SW 1271 (cell line): ENCODE measurements at regions not wholly inside any gene's neighbourhood (a gene's known extent, or its start where the extent isn't known, plus 50 kb on each side); places are given as distances from the start of the nearest gene placed in this dataset.

Experiments
- DNase-seq, 2 experiments: peaks; one replicate each; lab custom pipeline; 2025; lab: John Stamatoyannopoulos, UW

DNA sequence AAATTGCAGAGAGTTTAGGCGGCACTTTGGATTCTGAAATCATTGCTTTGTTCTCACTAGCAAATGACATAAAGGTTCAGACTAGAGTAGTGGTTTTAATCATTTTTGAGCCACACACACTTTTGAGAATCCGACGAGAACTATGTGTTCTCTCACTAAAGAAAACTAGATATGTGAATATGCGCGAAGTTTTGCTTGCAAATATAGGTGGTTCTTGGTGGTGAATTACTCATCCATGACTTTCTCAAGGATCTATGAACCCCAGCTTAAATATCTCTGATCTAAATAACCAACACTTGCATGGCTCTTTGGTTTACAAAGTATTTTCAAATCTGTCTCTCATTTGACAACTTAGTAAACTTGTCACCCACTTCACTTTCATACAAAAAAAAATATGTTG, 54.8 kb downstream of the NOG start:
- DNase-seq, result no peak

GRCh38 chr17:56648806-56649205, 55.3 kb downstream of the NOG start:
- no peak for DNase-seq

DNA sequence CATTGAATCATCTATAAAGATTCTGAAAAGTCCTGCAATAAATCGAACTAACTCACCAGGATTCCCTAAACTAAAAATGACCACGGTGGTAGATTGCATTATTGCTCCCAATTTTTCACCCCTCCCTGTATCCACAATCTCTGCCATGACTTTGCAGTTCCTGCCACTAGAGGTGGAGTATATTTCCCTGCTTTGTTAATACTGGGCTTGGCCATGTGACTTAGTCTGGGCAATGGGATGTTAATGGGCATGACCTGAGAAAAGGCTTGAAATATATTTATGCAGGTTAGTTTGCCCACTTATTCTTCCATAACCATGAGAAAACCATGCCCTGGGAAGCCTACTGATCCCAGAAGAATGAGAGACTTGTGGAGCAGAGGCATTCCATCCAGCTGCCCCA, 59.1 kb downstream of the NOG start:
- no peak for DNase-seq

DNA sequence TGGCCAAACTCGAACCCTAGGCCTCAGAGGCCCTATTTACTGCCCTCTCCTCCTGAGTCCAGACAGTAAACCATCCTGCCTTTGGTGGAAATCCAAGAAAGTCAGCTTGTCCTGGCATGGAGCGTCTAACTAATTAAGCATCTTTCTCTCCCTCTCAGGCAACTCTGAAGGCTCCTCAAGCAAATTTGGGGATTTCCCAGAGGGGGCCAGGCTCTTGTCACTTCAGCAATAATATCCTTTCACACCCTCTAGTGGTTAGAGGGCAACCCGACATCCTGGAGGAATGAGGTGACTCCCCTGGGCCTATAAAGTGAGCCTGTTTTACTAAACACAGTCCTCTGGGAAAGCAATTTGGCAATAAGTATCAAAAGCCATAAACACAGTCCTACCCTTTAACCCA, 60.4 kb downstream of the NOG start:
- peak; percentile 40 to 73 for DNase-seq

- no peak for DNase-seq
Observed at GRCh38 chr17:56656701-56657327, 63.3 kb downstream of the NOG start.

- DNase-seq, result no peak
Observed at GRCh38 chr17:56658648-56659047, 65.1 kb downstream of the NOG start.

- no peak for DNase-seq
Observed at GRCh38 chr17:56659622-56660021, 66.1 kb downstream of the NOG start.

- no peak for DNase-seq
Observed at GRCh38 chr17:56661906-56662305, 68.4 kb downstream of the NOG start.

DNA sequence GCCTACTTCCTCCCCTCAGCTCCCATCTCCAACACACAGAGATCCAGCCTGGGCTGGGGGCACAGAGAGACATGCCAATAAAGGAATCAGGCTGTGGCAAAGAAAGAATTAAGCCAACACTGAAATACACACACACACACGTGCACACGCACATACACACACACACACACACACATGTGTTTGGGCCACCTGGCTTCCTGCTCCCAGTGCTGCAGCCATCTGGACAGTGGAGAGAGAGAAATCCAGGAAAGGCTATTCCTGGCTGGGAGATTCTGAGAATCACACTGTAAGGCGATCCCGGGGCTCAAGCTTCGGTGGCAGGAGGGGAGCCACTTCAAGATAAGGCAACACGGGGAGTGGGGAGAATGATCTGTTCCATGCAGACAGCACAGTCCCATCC, 72.4 kb downstream of the NOG start:
- no peak for DNase-seq

DNA sequence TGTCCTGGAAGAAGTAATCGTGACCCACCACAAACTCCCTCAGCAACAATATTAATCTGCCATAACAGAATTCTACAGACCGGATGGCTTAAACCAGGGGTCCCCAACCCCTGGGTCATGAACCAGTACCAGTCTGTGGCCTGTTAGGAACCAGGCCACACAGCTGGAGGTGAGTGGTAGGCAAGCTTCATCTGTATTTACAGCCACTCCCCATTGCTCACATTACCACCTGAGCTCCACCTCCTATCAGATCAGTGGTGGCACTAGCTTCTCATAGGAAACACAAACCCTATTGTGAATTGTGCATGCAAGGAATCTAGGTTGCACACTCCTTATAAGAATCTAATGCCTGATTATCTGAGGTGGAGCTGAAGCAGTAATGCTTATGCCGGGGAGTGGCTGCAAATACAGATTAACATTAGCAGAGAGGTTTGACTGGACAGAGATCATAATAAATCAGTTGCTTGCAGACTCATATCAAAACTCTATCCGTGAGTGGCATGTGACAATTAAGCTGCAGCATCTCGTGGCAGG, 74.5 kb downstream of the NOG start:
- no peak for DNase-seq

DNA sequence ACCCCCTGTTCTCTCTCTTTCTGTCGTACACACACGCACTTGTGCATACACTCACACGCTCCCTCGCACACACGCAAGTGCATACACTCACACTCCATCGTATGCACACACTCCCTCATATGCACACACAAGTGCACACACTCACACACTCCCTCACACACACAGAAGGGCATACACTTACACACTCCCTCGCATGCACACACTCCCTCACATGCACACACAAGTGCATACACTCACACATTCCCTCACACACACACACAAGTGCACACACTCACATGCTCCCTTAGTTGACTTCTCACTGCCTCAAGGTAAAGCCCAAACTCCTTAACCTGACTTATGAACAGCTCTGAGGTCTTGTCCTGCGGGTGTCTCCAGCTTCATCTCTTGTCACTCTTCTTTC, 78.7 kb downstream of the NOG start:
- DNase-seq, result no peak

DNA sequence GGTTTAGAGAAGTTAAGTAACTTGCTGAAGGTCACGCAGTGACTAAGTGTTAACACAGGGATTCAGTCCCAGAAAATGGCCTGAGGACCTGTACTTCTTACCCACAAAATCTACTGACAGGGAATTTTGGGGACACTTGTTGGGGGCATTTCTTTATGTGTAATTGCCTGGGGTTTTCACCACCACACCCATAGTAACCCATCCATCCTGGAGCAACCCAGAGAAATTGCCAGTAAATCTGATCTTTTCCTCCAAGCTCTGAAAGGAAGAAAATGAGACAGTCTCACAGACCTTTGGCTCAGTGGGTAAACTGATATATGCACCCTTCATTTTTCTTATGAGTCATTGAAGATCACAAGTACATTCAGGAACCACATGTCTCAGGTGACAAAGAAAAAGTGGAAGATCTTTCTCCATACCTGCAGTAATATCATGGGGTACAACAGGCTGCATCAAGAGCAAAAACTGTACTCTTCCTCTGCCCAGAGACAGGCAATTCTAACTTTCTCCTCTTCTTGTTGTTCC, 81.0 kb downstream of the NOG start:
- DNase-seq, result no peak

GRCh38 chr17:56675876-56676660, 82.6 kb downstream of the NOG start:
- no peak for DNase-seq

GRCh38 chr17:56676810-56677209, 83.3 kb downstream of the NOG start:
- DNase-seq, result peak in 1 of 2 experiments; percentile 27

DNA sequence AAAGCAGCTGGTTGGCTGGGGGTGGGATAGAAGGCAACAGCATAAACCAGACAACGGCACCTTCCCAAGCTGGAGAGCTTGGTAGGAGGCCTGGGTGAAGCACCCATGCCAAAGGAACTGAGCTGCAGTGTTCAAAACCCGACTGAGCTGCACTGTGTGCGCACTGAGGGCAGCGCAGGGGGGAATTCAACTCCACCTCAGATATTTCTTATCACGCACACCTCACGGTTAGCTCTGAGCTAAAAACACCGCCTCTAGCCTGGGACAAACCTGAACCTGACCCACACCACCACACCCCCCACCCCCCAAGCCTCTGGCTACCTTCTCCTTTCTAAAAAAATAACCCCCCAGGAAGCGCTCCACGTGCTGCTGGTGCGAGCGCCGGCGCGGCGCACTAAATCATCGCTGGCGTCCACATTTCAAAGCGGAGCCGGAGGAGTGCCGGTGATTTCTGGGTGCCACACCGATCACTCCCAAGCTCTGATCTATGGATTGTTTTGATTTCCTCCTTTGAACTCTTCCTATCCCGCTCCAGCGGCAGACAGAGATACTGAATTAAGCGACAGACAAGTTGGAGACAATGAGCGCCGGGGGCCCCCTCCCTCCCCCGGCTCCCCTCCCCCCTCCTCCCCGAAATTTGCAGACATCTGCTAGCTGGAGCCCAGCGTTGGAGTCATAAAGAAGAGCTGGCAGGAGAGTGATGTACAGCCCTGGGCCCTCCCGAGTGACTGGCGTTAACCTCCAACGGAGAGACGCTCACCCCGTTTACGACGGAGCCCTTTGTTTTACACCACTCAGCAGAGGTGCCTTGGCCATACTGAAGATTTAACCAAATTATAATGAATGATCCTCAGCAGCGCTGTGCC, 85.0 kb downstream of the NOG start:
- DNase-seq, result no peak

GRCh38 chr17:56679115-56679776, 85.7 kb downstream of the NOG start:
- no peak for DNase-seq

- DNase-seq, result no peak
Observed at GRCh38 chr17:56679777-56680422, 86.4 kb downstream of the NOG start.

DNA sequence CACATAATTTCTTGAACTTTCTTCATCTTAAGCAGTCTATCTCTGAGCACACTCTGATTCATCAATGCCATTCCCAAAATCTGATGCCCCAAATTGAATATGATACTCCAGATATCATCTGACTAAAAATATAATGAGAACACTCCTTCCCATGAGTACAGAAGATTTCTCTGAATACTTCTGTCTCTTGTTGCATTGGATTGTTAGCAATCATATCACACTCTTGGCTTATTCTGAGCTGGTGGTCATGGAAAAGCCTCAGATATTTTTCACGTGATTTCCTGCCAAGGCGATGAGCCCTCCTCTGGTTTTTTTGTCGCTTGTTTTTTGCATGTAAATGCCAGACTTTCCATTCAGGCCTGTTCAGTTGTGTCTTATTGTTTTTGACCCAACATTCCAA, 87.2 kb downstream of the NOG start:
- no peak for DNase-seq

DNA sequence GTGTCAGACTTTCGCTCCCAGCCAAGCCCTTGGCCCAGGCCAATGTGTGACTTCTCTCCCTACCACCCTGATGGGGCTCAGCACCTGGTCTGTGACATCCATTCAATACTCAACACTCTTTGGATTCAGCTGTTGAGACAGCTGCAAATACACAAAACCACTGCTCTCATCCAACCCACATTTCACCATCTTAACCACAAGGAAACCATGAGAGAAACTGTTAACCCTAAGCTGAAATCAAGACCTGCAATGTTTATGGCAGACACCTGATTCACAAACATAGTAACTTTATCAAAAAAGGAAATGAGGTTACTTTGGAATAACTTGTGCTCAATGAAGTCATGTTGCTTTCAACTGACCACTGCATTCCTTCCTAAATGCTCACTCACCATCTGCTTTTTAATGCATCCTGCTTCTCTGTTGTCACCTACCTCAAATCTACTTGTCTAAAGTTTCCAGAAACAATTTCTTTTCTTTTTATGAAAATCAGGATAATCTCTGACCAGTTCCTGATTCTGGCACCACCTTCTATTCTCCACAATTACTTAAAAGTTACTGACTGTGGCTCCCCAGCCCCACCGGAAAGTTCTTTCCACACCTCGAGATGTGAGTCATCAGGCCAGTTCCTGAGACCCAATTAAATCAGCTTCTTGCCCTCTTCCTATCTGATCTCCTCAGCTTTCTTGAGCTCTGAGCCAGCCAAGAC, 88.2 kb downstream of the NOG start:
- peak; percentile 71 to 91 for DNase-seq

- DNase-seq, result no peak
Observed at GRCh38 chr17:56688151-56688550, 94.7 kb downstream of the NOG start.
